H1 (cell line): ENCODE measurements at regions not wholly inside any gene's neighbourhood (a gene's known extent, or its start where the extent isn't known, plus 50 kb on each side); places are given as distances from the start of the nearest gene placed in this dataset.

Experiments used
- CTCF ChIA-PET: fragments of 300-600 bp; sonication (Branson Sonifier 250); formaldehyde crosslinking; loops from one replicate; lab custom pipeline; 2021; ENCODE audit not compliant: partially characterized antibody; lab: Charles Lee
- POLR2A ChIA-PET: fragments of 300-600 bp; sonication (Branson Sonifier 250); formaldehyde crosslinking; loops from one replicate; lab custom pipeline; 2021; ENCODE audit warnings: inconsistent platforms; ENCODE audit not compliant: partially characterized antibody; lab: Charles Lee
- DNase-seq, 2 experiments: peaks; one replicate each; pipeline versions ENCODE4 v3.0.0 to v3.0.0-alpha.2; 2010 to 2022; ENCODE audit warnings: low spot score in 2 of 2, low read depth in 1 of 2, mixed read lengths in 1 of 2
- FAIRE-seq: peaks from 2 replicates; lab custom pipeline; 2011; peaks lifted over from hg19 to GRCh38; lab: Jason Lieb, UNC
- H2AFZ ChIP-seq: 2 replicates; pipeline ENCODE4 v1.8.1; 2012; ENCODE audit warnings: low read length, inconsistent platforms
- H2AK5ac ChIP-seq: 2 replicates; pipeline ENCODE4 v1.6.1; 2013; ENCODE audit warnings: low read depth, low read length
- H2BK120ac ChIP-seq: replicated peaks from 2 replicates; pipeline ENCODE3; 2013; ENCODE audit warnings: low read depth, low read length, inconsistent platforms
- H2BK12ac ChIP-seq: 2 replicates; pipeline ENCODE4 v1.6.1; 2013; ENCODE audit warnings: low read depth, low read length
- H2BK15ac ChIP-seq: 2 replicates; pipeline ENCODE4 v1.6.1; 2013; ENCODE audit warnings: low read length
- H2BK20ac ChIP-seq: 2 replicates; pipeline ENCODE4 v1.6.1; 2013; ENCODE audit warnings: low read length
- H2BK5ac ChIP-seq: 2 replicates; pipeline ENCODE4 v1.6.1; 2013; ENCODE audit warnings: low read depth, low read length
- H3K14ac ChIP-seq: 2 replicates; pipeline ENCODE4 v1.6.1; 2013; ENCODE audit warnings: inconsistent platforms; ENCODE audit not compliant: insufficient read length
- H3K18ac ChIP-seq: 2 replicates; pipeline ENCODE4 v1.6.1; 2013; ENCODE audit warnings: low read length; ENCODE audit errors: extremely low read depth
- H3K23ac ChIP-seq: 2 replicates; pipeline ENCODE4 v1.6.1; 2013; ENCODE audit warnings: inconsistent platforms; ENCODE audit not compliant: insufficient read length
- H3K23me2 ChIP-seq: 2 replicates; pipeline ENCODE4 v1.6.1; 2013; ENCODE audit warnings: low read depth, low read length
- H3K27ac ChIP-seq: 2 replicates; pipeline ENCODE4 v1.6.1; 2011; ENCODE audit warnings: low read depth, low read length, inconsistent platforms
- H3K27me3 ChIP-seq, 4 experiments: replicated peaks in 1 of 4; 1 replicate in 1 of 4; 2 replicates in 3 of 4; pipeline versions ENCODE4 v1.6.1 to v1.8.1; 2011 to 2013; ENCODE audit warnings: low read length in 3 of 4, mild to moderate bottlenecking in 3 of 4, inconsistent platforms in 2 of 4, mixed read lengths in 2 of 4, moderate library complexity in 1 of 4; ENCODE audit not compliant: control insufficient read depth in 3 of 4, insufficient read depth in 3 of 4; ENCODE audit errors: extremely low read depth in 1 of 4
- H3K36me3 ChIP-seq, 4 experiments: 2 replicates each; pipeline versions ENCODE4 v1.6.1 to v1.8.1; 2011 to 2013; ENCODE audit warnings: mild to moderate bottlenecking in 4 of 4, low read length in 3 of 4, moderate library complexity in 2 of 4, control low read depth in 1 of 4, inconsistent platforms in 1 of 4; ENCODE audit not compliant: insufficient read depth in 4 of 4, control insufficient read depth in 2 of 4
- H3K4ac ChIP-seq: replicated peaks from 2 replicates; pipeline ENCODE3; 2013; ENCODE audit warnings: low read length, low read depth, mixed read lengths, inconsistent platforms; ENCODE audit not compliant: insufficient read length
- H3K4me1 ChIP-seq, 4 experiments: replicated peaks in 1 of 4; 1 replicate in 1 of 4; 2 replicates in 3 of 4; pipeline versions ENCODE4 v1.6.1 to v1.8.1; 2011 to 2013; ENCODE audit warnings: low read length in 3 of 4, inconsistent platforms in 2 of 4, mixed read lengths in 1 of 4; ENCODE audit not compliant: insufficient read depth in 4 of 4, control insufficient read depth in 3 of 4
- H3K4me2 ChIP-seq, 2 experiments: 2 replicates each; pipeline versions ENCODE4 v1.6.1 to v1.8.1; 2011 to 2013; ENCODE audit warnings: low read depth in 2 of 2, low read length in 2 of 2, control low read depth in 1 of 2, inconsistent platforms in 1 of 2, mild to moderate bottlenecking in 1 of 2; ENCODE audit not compliant: insufficient read depth in 1 of 2
- H3K4me3 ChIP-seq, 4 experiments: fragments of 200-600, 300-600 bp in 1 of 4; sonication (generic), shearing (Covaris generic), sonication (Bioruptor Twin) in 1 of 4; 2 replicates each; pipeline versions ENCODE4 v1.5.1 to v1.8.1; 2011 to 2016; ENCODE audit warnings: low read length in 4 of 4, low read depth in 3 of 4, control low read depth in 2 of 4, inconsistent platforms in 2 of 4, mild to moderate bottlenecking in 2 of 4, mixed read lengths in 1 of 4, moderate library complexity in 1 of 4; ENCODE audit not compliant: insufficient read depth in 2 of 4; ENCODE audit errors: extremely low read depth in 1 of 4
- H3K56ac ChIP-seq: replicated peaks from 2 replicates; pipeline ENCODE3; 2013; ENCODE audit warnings: low read depth, mild to moderate bottlenecking, mixed read lengths, low read length, inconsistent platforms; ENCODE audit not compliant: insufficient read length
- H3K79me1 ChIP-seq: 2 replicates; pipeline ENCODE4 v1.6.1; 2013; ENCODE audit warnings: low read depth, low read length, control low read depth
- H3K79me2 ChIP-seq, 2 experiments: 2 replicates each; pipeline versions ENCODE4 v1.6.1 to v1.8.1; 2012 to 2013; ENCODE audit warnings: low read length in 2 of 2, mild to moderate bottlenecking in 2 of 2, inconsistent platforms in 1 of 2; ENCODE audit not compliant: insufficient read depth in 2 of 2, control insufficient read depth in 1 of 2
- H3K9ac ChIP-seq, 4 experiments: replicated peaks in 1 of 4; 1 replicate in 1 of 4; 2 replicates in 3 of 4; pipeline versions ENCODE4 v1.6.1 to v1.8.1; 2011 to 2013; ENCODE audit warnings: low read depth in 3 of 4, low read length in 3 of 4, control low read depth in 2 of 4, mild to moderate bottlenecking in 2 of 4, moderate library complexity in 2 of 4, inconsistent platforms in 1 of 4; ENCODE audit errors: extremely low read depth in 1 of 4
- H3K9me3 ChIP-seq, 2 experiments: 2 replicates each; pipeline versions ENCODE4 v1.6.1 to v1.8.1; 2012 to 2013; ENCODE audit warnings: mild to moderate bottlenecking in 2 of 2, moderate library complexity in 2 of 2, control low read depth in 1 of 2, inconsistent platforms in 1 of 2, low read depth in 1 of 2, low read length in 1 of 2, mixed read lengths in 1 of 2; ENCODE audit not compliant: insufficient read depth in 2 of 2
- H4K20me1 ChIP-seq, 2 experiments: replicated peaks in 1 of 2; 2 replicates each; pipeline versions ENCODE3 to v1.8.1; 2011 to 2013; ENCODE audit warnings: inconsistent platforms in 2 of 2, low read length in 2 of 2, mild to moderate bottlenecking in 1 of 2; ENCODE audit not compliant: insufficient read depth in 2 of 2, control insufficient read depth in 1 of 2
- H4K5ac ChIP-seq: 2 replicates; pipeline ENCODE4 v1.6.1; 2013; ENCODE audit warnings: low read length, low read depth, mixed read lengths, inconsistent platforms; ENCODE audit not compliant: insufficient read length
- H4K8ac ChIP-seq: 2 replicates; pipeline ENCODE4 v1.8.0; 2013; ENCODE audit warnings: mild to moderate bottlenecking, moderate library complexity, low read length, inconsistent platforms; ENCODE audit not compliant: insufficient read depth; ENCODE audit errors: extremely low read depth
- H4K91ac ChIP-seq: replicated peaks from 2 replicates; pipeline ENCODE3; 2013; ENCODE audit warnings: low read length, mixed read lengths, inconsistent platforms; ENCODE audit not compliant: insufficient read length
- RNF2 ChIP-seq: fragments of 200-900, 300-1000 bp; sonication (generic); IDR thresholded peaks from 2 replicates; pipeline ENCODE4 v1.7.1; 2016; ENCODE audit warnings: borderline replicate concordance, low read depth, mild to moderate bottlenecking, antibody characterized with exemption, low read length; ENCODE audit not compliant: poor library complexity, severe bottlenecking; ENCODE audit errors: missing control alignments
- WGBS, 2 experiments: shearing (Covaris generic) in 1 of 2; methylation state at CpG; one replicate each; pipeline versions ENCODE4 v1.1.6 to v1.1.7; 2013 to 2015; ENCODE audit warnings: low lambda C conversion rate in 2 of 2, mixed read lengths in 2 of 2, inconsistent platforms in 1 of 2, low coverage in 1 of 2, missing lambda C conversion rate in 1 of 2; ENCODE audit not compliant: insufficient replicate concordance in 2 of 2, insufficient coverage in 1 of 2, insufficient read length in 1 of 2; ENCODE audit errors: extremely low coverage in 1 of 2, missing lambda C conversion rate in 1 of 2; 5-methylcytosine and 5-hydroxymethylcytosine counted together

DNA sequence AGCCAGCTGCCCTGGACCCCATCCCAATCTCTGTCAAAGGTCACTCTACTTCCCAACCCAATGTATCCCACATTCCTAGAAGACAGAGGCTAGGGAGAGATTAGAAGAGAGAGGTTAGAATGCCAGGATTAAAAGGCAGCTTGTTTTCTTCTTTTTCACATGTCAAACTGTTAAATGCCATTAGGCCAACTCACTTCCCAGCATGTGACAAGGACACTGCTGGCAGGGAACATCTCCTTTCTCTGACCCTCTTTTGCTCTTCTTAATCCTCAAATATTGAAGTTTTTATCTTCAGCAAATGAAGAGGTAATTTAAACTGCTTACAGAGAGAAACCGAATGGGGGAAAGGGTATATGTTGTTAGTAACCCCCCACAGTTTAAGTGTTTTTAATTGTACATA is 89.1 kb downstream of the BBS10 start:
- Histone ChIP-seq H2BK20ac (no peak overlapping the region), H3K56ac (no peak overlapping the region), H4K91ac (no peak overlapping the region), H3K4ac (no peak overlapping the region), H3K27me3 (no peaks in the 10 kb centered on the region), H3K23ac (no peak overlapping the region), H3K27ac (no peak overlapping the region), H4K8ac (no peak overlapping the region), H3K14ac (no peak overlapping the region)
- POLR2A ChIA-PET: interaction anchor here (1.0 to 1.3 kb wide), 2 partner anchors 10 to 89 kb away, joined by 3 read pairs; partner anchors contain the start of gene BBS10
- no peak for DNase-seq
- no peak for TF ChIP-seq RNF2
- TF ChIP-seq, all 59 proteins: peak for 0
- no peak overlapping the region for H2BK5ac ChIP-seq
- H3K18ac ChIP-seq: no peak overlapping the region
- no peak overlapping the region for H2BK12ac ChIP-seq
- no peaks in the 10 kb centered on the region for H3K4me1 ChIP-seq
- CTCF ChIA-PET: interaction anchor here (1.1 kb wide), 1 partner anchor 102 kb away, joined by 3 read pairs; no protein-coding TSS in a partner anchor
- H3K23me2 ChIP-seq: no peaks in the 10 kb centered on the region
- no peak for FAIRE-seq
- no peak overlapping the region for H2BK120ac ChIP-seq
- no peaks in the 10 kb centered on the region for H3K79me1 ChIP-seq
- H4K5ac ChIP-seq: no peak overlapping the region
- WGBS, 2 experiments: 93% methylated on average over 1 of the region's 1 CpG; no CpG with 5 or more reads in 1 of the 2 experiments
- no peak overlapping the region for H2AK5ac ChIP-seq
- H3K4me3 ChIP-seq: no peak overlapping the region
- no peaks in the 10 kb centered on the region for H3K79me2 ChIP-seq
- H2BK15ac ChIP-seq: no peak overlapping the region
- H2AFZ ChIP-seq: no peak overlapping the region
- H3K9ac ChIP-seq: no peak overlapping the region
- H4K20me1 ChIP-seq: no peaks in the 10 kb centered on the region
- peaks cover 0 to 3% of the 10 kb centered on the region in 2 experiments; a peak in 1 of 4 replicates for H3K9me3 ChIP-seq
- H3K36me3 ChIP-seq: no peaks in the 10 kb centered on the region
- H3K4me2 ChIP-seq: no peak overlapping the region
